PFSK-1 (cell line): ENCODE measurements at regions not wholly inside any gene's neighbourhood (a gene's known extent, or its start where the extent isn't known, plus 50 kb on each side); places are given as distances from the start of the nearest gene placed in this dataset.
A peak's percentile ranks its signal among the peaks of the same experiment; 100 is the strongest.

Source experiments
- FOXP2 ChIP-seq: optimal IDR thresholded peaks from 2 replicates; pipeline ENCODE3; 2011; ENCODE audit warnings: borderline replicate concordance, control low read depth, inconsistent platforms; ENCODE audit not compliant: insufficient read depth; ENCODE audit errors: extremely low read length, extremely low read depth
- POLR2AphosphoS5 ChIP-seq: IDR thresholded peaks from 2 replicates; pipeline ENCODE4 v1.6.1; 2012; ENCODE audit warnings: low read depth, mild to moderate bottlenecking, control low read depth, low read length, moderate library complexity
- SIN3A ChIP-seq: IDR thresholded peaks from 2 replicates; pipeline ENCODE4 v1.6.1; 2012; ENCODE audit warnings: mild to moderate bottlenecking, low read length, moderate library complexity, borderline replicate concordance; ENCODE audit not compliant: insufficient read depth
- TAF1 ChIP-seq: IDR thresholded peaks from 2 replicates; pipeline ENCODE4 v1.6.1; 2012; ENCODE audit warnings: low read length, control low read depth, borderline replicate concordance; ENCODE audit not compliant: insufficient read depth
- TF ChIP-seq, protein P1 (sequence below), 2 experiments: IDR thresholded peaks; 2 replicates each; pipeline versions ENCODE4 v1.6.1 to v1.8.0; 2011 to 2012; ENCODE audit warnings: low read depth in 2 of 2, low read length in 2 of 2, control low read depth in 1 of 2, inconsistent platforms in 1 of 2, mild to moderate bottlenecking in 1 of 2, moderate library complexity in 1 of 2; ENCODE audit not compliant: insufficient read depth in 1 of 2

DNA sequence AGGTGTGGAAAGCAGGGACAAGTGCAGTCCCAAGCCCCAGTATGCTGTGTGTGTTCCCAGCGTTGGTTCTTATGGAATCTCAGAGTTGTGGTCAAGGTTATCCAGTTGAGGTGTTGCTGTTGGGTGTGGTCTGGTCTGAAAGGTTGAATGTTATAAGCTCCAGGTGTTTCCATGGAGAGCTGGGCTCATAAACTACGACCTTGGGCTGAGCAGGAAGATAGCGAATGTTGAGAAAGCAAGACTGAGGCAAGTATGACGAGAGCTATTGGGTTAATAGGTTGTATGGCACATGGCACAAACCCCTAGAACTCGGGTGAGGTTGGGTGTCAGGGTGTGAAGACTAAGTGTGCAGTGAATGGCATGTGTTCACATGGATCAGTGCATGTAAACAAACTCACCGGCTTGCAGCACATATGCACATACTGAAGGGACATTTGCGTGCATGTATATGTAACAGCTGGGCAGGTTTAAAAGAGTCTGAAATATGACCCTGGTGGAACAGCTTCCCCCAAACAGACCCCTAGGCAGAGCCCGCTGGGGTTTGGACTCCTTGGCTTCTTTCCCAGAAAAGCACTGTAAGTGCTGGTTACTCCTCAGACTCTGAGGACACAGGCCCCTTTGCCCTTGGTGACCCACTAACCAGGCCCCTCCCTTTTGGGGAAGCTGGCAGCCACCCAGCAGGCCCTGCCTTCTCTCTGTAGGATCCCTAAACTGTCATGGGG, 117.5 kb downstream of the NAV1 start:
- TF ChIP-seq FOXP2: no peak
- TF ChIP-seq POLR2AphosphoS5: no peak
- TF ChIP-seq, protein P1, sequence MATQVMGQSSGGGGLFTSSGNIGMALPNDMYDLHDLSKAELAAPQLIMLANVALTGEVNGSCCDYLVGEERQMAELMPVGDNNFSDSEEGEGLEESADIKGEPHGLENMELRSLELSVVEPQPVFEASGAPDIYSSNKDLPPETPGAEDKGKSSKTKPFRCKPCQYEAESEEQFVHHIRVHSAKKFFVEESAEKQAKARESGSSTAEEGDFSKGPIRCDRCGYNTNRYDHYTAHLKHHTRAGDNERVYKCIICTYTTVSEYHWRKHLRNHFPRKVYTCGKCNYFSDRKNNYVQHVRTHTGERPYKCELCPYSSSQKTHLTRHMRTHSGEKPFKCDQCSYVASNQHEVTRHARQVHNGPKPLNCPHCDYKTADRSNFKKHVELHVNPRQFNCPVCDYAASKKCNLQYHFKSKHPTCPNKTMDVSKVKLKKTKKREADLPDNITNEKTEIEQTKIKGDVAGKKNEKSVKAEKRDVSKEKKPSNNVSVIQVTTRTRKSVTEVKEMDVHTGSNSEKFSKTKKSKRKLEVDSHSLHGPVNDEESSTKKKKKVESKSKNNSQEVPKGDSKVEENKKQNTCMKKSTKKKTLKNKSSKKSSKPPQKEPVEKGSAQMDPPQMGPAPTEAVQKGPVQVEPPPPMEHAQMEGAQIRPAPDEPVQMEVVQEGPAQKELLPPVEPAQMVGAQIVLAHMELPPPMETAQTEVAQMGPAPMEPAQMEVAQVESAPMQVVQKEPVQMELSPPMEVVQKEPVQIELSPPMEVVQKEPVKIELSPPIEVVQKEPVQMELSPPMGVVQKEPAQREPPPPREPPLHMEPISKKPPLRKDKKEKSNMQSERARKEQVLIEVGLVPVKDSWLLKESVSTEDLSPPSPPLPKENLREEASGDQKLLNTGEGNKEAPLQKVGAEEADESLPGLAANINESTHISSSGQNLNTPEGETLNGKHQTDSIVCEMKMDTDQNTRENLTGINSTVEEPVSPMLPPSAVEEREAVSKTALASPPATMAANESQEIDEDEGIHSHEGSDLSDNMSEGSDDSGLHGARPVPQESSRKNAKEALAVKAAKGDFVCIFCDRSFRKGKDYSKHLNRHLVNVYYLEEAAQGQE (IDR thresholded peaks at IDR 0.05; ENCODE audit: insufficient read depth in 1 of 2, low read depth in 2 of 2, low read length in 2 of 2): no peak
- TF ChIP-seq SIN3A: no peak
- TF ChIP-seq TAF1: no peak

- TF ChIP-seq FOXP2: no peak
- TF ChIP-seq, protein P1 (IDR thresholded peaks at IDR 0.05; ENCODE audit: insufficient read depth in 1 of 2, low read depth in 2 of 2, low read length in 2 of 2): no peak
- TF ChIP-seq TAF1: no peak
- no peak for TF ChIP-seq POLR2AphosphoS5
- no peak for TF ChIP-seq SIN3A
These were observed 120.6 kb downstream of the NAV1 start for GRCh38 chr1:201659572-201659971.

DNA sequence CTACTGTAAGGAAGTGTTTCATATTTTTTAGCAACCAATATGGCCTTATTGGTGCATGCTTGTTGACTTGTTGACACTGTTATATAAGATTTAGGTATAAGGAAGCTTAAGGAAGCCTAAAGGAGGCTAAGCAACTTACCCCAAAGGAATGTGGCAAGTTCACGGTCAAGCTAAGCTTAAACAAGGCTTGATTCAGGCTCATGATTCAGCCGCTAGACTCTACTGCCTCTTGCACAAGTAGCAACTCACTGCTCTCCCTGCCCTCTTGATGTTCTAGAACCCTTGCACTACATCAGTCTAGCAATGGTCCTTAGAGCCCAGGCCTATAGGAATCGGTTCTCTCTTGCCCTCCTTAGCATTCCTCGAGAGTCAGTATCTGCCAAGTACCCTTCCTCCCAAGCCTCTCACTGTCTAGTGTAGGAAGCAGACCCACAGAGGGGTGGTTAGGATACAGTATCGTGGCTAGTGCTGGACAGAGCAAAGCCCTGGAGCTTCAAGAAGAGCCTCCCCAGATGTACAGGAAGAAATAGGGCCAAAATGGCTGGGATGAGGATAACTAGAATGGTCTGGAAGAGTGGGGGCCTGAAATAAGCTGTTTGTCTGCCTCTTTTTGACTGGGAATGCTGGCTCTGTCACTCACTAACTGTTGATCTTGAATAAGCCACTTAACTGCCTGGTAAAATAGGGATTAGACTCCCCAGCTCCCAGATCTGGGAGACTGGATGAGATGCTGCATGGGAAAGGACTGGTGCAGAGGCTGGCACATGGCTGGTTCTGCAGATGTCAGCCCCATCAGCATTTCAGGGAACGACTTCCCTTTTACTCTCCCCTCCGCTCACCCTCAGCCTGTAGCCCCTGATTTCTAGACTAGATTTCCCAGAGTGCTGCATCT, 122.2 kb downstream of the NAV1 start:
- TF ChIP-seq, protein P1 (IDR thresholded peaks at IDR 0.05; ENCODE audit: insufficient read depth in 1 of 2, low read depth in 2 of 2, low read length in 2 of 2): peak; percentile 48 to 84; a peak in 2 of 4 replicates
- no peak for TF ChIP-seq FOXP2
- TF ChIP-seq TAF1: no peak
- no peak for TF ChIP-seq POLR2AphosphoS5

GRCh38 chr1:201661823-201662359, 123.0 kb downstream of the NAV1 start:
- TF ChIP-seq SIN3A (no peak), TAF1 (no peak), FOXP2 (no peak), POLR2AphosphoS5 (no peak)
- TF ChIP-seq, protein P1 (IDR thresholded peaks at IDR 0.05; ENCODE audit: insufficient read depth in 1 of 2, low read depth in 2 of 2, low read length in 2 of 2): no peak
